Coronary artery (tissue), 2 donors: ENCODE measurements at regions not wholly inside any gene's neighbourhood (a gene's known extent, or its start where the extent isn't known, plus 50 kb on each side); places are given as distances from the start of the nearest gene placed in this dataset.

Experiments
- DNase-seq: peaks from one replicate; pipeline ENCODE4 v3.0.0-alpha.2; 2017; ENCODE audit warnings: low spot score
- H3K27ac ChIP-seq, 2 donors: fragments of 200-600 bp; sonication (generic); one replicate each; pipeline ENCODE4 v1.5.1; 2016 to 2019
- H3K4me3 ChIP-seq: fragments of 200-600 bp; sonication (generic); 2 replicates; pipeline ENCODE4 v1.5.1; 2016; ENCODE audit warnings: mild to moderate bottlenecking, moderate library complexity
- TF ChIP-seq, protein P1 (sequence below): fragments of 200-600 bp; sonication (generic); IDR thresholded peaks from one replicate; pipeline ENCODE4 v1.5.1; 2019; ENCODE audit warnings: antibody characterized with exemption

GRCh38 chr11:109775686-109776085, 317.5 kb upstream of the ZC3H12C start:
- Histone ChIP-seq H3K4me3 (no peak overlapping the region), H3K27ac (no peak overlapping the region)
- TF ChIP-seq, protein P1, sequence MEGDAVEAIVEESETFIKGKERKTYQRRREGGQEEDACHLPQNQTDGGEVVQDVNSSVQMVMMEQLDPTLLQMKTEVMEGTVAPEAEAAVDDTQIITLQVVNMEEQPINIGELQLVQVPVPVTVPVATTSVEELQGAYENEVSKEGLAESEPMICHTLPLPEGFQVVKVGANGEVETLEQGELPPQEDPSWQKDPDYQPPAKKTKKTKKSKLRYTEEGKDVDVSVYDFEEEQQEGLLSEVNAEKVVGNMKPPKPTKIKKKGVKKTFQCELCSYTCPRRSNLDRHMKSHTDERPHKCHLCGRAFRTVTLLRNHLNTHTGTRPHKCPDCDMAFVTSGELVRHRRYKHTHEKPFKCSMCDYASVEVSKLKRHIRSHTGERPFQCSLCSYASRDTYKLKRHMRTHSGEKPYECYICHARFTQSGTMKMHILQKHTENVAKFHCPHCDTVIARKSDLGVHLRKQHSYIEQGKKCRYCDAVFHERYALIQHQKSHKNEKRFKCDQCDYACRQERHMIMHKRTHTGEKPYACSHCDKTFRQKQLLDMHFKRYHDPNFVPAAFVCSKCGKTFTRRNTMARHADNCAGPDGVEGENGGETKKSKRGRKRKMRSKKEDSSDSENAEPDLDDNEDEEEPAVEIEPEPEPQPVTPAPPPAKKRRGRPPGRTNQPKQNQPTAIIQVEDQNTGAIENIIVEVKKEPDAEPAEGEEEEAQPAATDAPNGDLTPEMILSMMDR, result no peak
- DNase-seq, result no peak

DNA sequence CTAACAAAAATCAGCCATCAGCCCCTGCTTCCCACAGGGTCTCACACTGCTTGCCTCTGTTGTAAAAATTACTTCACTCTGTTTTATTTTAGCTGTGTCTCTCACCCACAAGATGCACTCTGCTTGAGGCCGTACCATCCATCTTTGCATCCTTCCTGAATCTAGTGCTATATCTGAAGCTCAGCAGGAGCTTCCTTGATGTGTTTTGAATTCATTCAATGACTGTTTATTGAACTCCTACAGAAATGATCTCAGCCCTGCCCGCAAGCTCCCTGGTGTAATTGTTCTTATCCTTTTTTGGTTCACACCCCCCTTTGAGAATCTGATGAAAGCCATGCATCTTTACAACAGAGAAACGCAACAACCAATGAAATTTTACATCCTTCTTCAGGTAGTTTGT, 310.2 kb upstream of the ZC3H12C start:
- Histone ChIP-seq H3K4me3 (no peak overlapping the region), H3K27ac (no peak overlapping the region)
- TF ChIP-seq, protein P1, result no peak
- DNase-seq, result no peak

DNA sequence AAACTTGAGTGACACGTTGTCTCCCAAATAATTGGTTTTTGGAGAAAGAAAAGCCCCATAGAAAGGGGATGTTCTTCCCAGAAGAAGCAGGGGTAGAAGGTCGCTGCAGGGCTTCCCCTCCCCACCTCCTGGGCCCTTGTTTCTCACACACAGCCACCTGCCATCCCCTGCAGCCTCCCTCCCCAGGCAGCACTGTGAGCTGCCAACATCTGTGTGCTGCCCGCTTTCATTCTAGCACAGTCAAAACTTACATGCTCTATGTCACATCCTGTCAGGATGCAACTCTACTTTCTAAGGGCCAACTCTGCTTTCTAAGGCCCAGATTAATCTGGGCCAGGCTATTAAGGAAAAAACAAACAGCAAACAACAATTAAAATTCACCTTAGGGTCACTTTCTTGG, 309.4 kb upstream of the ZC3H12C start:
- no peak overlapping the region for H3K4me3 ChIP-seq
- TF ChIP-seq, protein P1, result no peak
- no peak for DNase-seq
- no peak overlapping the region for H3K27ac ChIP-seq

DNA sequence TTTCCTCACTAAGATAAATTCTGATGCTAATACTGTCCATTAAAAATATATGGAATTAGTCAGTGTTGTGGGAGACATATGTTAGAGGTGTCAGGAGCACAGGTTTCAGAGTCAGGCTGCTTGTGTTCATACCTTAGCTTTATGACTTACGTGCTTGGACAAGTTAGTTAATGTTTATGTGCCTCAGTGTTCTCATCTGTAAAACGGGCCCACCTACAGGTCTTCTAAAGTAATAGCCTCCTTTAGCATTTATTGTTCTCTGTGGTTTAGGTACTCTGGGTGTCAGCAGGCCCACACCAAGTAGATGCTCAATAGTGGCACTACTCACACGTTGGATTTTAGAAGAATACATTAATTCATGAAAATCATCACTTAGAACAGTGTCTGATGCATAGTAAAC, 308.7 kb upstream of the ZC3H12C start:
- Histone ChIP-seq H3K27ac (no peak overlapping the region), H3K4me3 (no peak overlapping the region)
- DNase-seq, result no peak
- TF ChIP-seq, protein P1, result no peak

GRCh38 chr11:109785198-109785597, 308.0 kb upstream of the ZC3H12C start:
- Histone ChIP-seq H3K4me3 (no peak overlapping the region), H3K27ac (peak overlapping the region in 1 of 2 donors; percentile 16)
- no peak for DNase-seq
- TF ChIP-seq, protein P1, result no peak

GRCh38 chr11:109785714-109786113, 307.5 kb upstream of the ZC3H12C start:
- DNase-seq, result no peak

GRCh38 chr11:109788948-109789490, 304.2 kb upstream of the ZC3H12C start:
- no peak overlapping the region for H3K4me3 ChIP-seq
- no peak for DNase-seq
- H3K27ac ChIP-seq, result no peak overlapping the region
- TF ChIP-seq, protein P1, result no peak

More at GRCh38 chr11:109785714-109786113, 307.5 kb upstream of the ZC3H12C start:
- Histone ChIP-seq H3K4me3 (no peak overlapping the region), H3K27ac (peak overlapping the region in 1 of 2 donors; percentile 16)
- TF ChIP-seq, protein P1, result no peak
